Caki2 (cell line): ENCODE measurements at regions not wholly inside any gene's neighbourhood (a gene's known extent, or its start where the extent isn't known, plus 50 kb on each side); places are given as distances from the start of the nearest gene placed in this dataset.

Source experiments
- DNase-seq: peaks from one replicate; pipeline ENCODE4 v3.0.0-alpha.2; 2015; ENCODE audit warnings: low read depth
- in situ Hi-C: cut with HindIII; loops from 2 replicates; pipeline ENCODE4 v1.10.0; 2016; ENCODE audit warnings: low sequenced_read_pairs, low pct_unique_long_range_greater_than_20kb, mixed read lengths

DNA sequence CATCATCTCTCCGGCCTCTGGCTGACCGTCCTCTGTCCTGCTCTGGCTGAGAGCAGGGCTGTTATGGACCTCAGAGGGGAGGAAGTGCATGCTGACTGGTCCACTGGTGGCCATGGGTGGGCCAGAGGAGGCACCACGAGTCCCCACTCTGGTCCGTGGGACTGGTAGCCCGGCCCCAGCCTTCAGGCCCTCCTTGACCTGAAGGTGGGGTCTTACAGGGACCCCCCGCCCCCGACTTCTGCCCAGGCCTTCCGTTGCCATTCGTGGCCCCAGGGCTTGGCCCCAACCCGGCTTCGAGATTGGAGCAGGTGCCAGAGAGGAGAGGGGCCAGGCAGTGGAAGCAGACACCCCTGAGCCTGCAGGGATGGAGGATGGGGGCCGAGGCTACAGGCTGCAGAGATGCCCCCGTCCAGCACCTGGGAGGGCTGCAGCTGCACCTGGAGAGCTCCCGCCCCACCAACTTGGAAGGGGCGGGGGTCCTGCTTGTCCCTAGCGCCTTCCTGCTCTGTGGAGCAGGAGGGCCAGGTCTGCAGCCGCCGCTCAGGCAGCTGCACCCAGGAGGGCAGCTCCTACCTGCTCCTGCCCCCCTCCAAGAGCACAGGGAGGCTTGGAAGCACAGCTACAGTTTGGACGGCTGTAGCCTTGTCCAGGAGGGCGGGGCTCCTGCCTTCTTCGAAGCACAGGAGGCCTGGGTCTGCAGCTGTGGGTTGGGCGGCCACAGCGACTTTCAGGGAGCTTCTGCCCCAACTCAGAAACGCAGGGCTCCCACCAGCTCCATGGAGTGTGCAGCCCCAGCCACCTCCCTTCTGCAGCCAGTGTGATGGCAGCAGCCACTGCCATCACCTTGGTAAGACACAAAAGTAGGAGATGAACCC is 142.5 kb downstream of the KLF13 start:
- in situ Hi-C loops: no loop called here
- DNase-seq: no peak

DNA sequence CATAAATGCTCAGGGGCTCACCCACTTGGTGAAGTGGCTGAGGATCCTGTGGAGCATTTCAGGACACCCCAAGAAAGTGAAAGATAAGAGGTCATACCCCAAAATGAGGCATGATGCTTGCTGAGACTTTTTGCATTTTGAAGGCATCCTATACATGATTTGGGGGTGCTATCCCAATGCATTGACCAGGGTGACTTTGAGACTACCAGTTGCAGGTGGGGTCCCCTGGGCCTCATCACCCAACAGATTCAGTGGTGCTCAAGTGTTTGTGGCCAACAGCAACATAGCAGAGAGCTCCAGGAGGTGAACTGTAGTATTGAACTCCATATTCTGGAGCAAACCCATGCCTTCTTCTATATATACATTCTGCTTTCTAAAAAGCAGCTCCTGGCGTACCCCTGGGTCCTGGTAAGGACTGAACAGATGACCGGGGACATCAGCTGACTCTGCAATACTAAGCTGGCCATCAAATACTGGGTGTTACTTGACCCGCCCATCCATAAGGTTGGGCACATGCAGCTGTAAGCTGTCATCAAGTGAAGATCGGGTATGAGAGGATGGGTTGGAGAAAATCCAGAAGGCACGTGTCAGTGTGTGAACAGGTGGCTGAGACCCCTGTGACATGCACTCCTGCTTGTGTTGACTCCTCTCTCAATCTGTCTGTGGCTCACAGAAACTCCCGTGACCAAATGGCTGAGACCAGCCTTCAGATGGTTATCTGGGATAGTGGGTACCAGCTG is 143.3 kb downstream of the KLF13 start:
- DNase-seq: no peak
- in situ Hi-C loops: no loop called here

DNA sequence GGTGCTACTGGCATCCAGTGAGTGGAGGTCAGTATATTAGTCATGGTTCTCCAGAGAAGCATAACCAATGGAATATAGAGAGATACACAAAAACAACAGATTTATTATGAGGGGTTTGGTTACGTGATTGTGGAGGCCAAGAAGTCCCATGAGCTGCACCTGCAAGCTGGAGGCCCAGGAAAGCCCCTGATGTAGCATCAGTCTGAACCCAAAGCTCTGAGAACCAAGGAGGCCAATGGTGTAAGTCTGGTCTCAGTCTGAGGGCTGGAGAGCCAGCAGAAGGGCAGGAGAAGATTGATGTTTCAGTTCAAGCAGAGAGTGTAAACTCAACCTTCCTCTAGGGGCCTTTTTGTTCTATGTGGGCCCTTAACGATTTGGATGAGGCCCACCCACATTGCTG is 144.1 kb downstream of the KLF13 start:
- no peak for DNase-seq
- in situ Hi-C loops: no loop called here

DNA sequence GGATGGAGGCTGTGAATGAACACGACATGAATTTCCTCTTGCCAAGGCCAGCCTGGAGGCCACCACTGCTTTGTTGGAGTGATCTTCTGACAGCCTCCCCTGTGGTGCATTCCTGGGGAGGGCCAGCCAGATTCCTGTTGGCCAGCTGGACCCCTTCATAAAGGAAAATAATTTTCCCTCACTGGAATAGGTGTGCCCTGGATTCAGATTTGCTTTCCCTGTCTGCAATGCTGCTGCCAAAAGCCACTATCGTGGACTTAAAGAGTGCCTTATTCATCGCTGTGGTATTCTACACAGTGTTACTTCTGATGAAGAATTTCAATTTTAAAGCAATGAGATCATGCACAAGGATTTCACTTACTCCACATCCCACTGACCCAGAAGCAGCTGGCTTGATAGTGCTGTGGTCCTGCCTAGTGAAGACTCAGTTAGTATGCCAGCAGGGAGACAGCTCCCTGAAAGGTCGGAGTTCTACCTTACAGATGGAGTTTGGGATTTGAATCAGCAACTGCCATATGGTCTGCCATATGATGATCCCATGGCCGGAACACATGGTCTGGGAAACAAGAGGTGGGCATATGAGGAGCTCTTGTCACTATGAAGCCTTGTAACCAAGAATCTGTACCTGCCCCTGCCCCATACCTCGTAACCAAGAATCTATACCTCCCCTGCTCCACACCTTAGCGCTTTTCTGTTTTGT is 145.2 kb downstream of the KLF13 start:
- in situ Hi-C loops: no loop called here
- no peak for DNase-seq

DNA sequence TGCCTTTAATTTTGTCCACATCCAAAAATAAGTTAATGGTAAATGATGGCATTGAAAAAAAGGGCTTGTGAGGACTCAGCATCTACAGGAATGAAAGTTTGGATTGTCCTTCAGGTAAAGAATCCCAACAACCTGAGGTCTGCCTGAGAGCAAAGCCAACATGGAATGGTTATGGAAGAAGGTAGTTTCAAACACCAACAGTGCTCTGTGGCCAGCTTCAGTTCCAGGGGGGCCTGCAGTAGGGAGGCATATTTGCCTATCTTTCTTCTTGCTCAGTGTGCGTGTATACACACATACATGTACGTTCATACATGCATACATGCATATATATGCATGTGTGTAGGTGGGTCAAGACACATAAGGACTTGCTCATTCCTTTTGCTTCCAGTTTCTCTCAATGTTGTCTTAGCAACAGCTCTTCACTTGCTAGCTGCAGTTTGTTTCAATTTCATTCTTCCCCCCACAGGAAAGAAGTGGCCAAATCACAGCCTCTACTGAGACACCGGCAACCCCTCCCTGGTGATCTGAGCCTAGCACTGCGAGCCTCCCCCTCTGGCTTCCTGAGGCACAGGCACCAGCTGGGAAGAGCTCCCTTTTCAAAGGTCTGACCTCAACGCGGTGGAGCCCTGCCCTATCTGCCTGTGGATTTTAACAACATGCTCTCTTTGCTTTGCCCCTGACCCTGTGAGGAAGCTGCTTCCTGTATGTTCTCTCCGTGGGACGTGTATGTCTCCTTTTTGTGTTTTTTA is 146.2 kb downstream of the KLF13 start:
- no peak for DNase-seq
- in situ Hi-C loops: no loop called here

DNA sequence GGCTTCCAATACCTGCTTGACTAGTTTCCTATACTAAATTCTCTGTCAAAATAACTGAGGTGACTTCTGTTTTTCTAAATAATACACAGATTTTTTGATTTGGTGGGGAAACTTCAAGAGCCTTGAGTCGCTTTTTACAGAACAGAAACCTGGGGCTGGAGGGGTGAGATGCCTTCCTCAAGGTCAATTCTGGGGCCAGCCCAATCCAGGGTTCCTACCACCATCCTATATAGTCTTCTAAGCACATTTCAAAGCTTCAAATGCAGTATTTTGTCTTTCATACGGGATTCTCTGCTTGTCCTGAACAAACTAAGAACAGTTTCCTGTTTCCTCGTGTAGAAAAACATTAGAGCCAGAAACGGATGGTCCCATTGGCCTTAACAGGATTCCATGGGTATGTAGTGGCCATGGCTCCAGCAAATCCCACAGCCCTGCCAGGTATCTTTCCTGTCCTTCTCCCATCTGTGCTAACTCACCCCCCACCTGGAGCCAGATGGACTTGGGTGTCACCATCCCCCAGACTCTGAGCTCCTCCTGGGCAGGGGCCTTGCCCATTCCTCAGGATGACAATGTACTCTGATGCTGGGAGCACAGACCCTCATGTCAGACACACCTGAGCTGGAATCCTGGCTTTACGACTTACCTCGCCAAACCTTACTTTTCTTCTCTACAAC is 146.9 kb downstream of the KLF13 start:
- in situ Hi-C loops: no loop called here

DNA sequence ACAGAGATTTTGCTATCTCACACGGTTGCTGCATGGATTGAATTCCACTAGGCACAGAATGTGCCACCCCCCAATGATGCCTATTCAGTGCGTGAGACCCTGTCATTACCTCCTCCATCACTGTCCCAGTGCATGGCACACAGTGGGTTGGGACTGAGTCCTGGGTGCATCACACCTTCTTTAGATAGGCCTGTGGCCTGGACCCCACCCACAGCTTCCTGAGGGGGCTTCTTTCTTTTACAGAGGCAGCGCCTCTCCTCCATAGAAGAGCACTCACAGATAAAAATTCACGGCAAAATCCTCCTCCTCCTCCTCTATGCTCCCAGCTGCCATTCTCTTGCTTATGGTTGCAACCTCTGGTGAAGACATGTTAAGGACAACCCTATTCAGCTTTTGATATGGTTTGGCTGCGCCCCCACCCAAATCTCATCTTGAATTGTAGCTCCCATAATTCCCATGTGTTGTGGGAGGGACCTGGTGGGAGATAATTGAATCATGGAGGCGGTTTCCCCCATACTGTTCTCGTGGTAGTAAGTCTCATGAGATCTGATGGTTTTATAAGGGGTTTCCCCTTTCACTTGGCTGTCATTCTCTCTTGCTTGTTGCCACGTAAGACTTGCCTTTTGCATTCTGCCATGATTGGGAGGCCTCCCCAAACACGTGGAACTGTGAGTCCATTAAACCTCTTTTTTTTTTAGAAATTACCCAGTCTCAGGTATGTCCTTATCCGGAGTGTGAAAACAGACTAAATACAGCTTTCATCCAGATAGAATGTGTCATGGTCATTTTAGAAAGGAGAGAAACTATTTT is 147.6 kb downstream of the KLF13 start:
- in situ Hi-C loops: no loop called here
- no peak for DNase-seq

More for the DNA sequence above, 146.9 kb downstream of the KLF13 start:
- no peak for DNase-seq

DNA sequence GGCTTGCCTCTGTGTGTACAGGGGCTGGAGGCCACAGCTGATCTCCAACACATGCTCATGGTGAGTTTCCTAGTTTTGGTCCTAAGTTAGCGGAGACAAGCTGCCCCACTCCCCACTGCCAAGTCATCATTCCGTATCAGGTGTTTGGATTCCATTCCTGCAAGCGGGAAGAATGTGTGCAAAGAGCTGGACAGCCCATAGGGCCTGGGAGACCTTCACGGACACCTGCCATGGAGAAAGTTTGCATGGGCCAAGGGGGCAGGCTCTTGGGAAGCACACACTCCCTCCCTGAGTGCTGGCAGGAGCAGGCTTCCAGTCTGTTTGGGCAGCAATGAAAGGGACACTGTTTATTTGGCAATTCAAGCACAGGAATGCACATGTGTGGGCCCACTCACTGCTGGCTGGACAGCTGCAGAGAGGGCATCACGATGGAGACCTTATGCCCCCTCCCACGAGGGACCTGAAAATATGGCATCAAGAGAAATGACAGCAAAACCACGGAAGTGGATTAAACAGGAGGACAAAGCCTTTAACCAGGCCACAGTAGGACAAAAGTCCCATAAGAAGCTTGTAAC is 149.7 kb downstream of the KLF13 start:
- in situ Hi-C loops: no loop called here
- DNase-seq: no peak

DNA sequence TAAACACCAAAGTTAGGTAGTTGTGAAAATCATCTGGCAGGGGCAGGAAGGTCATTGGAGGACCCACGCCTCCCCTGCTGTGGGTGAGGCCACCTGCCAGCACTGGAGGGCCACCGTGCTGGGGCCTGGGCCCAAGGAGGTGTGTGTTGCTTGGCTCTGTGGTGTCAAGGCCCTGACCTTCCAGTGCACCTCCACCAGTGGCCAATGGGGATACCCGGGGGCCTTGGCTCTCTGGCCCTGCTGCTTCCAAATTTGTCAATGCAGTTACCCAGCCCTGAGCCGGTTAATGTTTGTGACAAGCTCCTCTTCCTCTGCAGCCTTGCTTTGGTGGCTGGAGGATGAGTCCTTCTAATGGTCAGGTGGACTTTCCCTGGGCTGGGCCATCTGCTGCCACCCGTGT is 150.2 kb downstream of the KLF13 start:
- in situ Hi-C loops: no loop called here
- no peak for DNase-seq

DNA sequence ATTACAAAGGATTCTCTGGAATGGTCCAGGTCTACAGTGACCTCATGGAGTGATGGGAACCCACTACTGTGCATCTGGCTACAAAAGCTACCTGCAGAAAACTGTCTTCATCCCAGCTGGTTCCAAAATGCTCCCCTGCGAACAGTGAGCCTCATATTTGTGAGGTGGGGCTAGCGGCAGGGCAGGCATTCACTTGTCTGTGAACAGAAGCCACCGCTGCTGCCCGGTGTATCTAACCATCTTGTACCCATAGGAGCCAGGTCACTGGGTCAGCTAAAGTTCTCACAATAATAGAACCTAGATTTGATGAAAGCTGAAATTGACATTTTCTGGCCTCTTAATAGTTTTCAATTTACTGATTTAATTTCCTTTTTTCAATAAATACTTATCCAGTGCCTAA is 150.7 kb downstream of the KLF13 start:
- in situ Hi-C loops: no loop called here
- DNase-seq: no peak

DNA sequence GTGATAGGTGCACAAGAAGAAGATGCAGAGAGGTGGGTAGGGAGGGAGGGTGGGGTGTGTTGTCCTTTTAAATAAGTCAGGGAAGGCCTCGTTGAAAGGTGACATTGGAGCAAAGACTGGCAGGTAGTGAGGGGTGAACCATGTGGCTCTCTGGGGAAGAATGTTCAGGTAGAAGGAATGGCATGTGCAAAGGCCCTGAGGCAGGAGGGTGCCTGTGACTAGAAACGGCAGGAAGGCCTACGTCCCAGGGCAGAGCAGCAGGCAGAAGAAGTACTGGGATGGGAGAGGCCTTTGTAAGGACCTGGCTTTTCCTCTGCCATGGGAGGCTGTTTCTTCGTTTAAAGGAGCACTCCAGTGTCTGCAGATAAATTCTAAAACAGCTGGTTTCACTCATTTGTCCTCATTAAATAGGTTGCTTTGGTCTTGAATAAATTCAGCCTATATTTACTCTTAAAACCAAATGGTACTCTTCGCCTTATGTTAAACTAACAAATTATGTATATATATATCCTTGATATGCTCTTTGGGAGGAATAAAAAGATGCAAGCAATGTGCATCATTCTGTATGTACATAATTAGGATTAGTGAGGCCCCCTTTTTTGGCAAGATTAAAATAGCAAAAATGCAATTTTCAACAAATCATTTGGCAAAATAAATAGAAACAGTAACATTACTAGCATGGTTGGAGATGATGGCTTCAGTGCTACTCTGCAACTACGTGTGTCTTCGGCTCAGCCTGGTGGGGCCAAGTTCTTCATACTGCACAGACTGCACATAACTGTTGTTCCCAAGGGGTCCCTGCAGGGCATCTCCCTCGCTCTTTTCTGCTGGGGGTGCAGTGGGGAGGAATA is 151.4 kb downstream of the KLF13 start:
- no peak for DNase-seq
- in situ Hi-C loops: no loop called here

DNA sequence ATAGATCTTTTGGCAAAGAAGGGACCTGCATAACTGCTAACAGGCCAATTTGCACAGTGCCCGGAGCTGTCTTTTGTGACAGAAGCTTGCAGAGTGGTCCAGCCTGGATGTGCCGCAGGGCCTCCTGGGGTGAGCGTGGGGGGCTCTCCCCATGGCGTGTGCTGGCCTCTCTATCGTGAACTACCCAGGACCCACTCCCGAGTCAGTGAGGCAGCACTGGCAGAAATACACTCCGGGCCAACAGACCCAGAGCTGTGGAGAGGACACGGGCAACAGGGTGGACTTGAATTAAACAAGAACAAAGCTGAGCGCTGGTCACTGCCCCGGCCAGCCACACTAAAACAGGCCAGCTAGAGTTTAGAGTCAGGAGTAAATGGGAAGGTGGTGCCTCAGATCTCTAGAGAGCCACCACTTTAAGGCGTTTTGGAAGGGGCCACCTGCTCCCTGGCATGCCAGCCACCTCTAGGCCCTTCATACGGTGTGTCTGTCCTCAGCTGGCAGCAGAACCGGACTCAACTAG is 152.1 kb downstream of the KLF13 start:
- in situ Hi-C loops: no loop called here
- DNase-seq: no peak

DNA sequence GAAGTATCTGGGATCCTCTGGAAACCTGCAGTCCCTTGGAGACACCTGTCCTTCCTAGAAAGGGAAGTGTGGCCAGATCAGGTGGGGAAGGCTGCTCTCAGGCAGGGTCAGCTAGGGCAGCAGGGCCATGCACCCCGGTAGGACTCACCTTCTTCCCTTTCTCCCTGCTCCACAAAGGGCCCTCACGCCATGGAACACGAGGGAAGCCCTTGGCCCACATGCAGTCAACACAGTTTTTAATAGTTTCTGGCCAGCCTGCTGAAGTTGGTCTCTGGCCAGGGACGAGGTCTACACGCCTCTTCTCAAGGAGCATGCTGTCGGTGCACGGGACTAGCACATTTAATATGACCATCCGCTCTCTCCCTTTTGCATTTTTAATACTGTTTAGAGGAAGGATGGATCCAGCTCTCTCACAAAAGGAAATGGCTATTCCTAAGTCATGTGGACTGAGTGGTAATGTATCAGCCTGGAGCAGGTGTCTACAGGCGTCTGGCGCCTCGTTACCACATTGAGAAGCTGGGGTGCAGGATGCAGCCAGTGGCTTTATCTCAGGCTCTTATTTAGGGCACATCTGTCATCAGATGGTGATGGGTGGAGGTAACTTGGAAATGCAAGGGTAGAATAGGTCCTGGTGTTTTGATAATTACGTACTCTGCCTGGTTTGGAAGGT is 153.9 kb downstream of the KLF13 start:
- DNase-seq: no peak
- in situ Hi-C loops: no loop called here

DNA sequence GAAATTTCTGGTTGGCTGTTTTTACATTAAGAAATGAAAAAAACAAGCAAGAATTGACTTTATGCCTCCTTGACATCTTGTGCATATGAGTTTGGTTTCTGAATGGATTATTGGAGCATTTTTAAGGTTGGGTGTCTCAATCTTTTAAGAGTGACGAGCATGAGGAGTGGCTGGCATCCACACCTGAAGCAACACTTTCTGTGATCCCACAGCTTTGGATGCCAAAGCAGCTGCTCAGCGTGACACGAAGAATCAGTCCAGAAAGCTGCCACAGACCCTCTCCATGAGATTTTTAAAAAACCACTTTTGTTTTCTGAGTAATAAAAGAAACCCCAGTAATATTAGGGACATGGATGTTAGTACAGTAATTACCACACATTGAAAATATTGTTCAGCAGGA is 154.5 kb downstream of the KLF13 start:
- no peak for DNase-seq
- in situ Hi-C loops: no loop called here

DNA sequence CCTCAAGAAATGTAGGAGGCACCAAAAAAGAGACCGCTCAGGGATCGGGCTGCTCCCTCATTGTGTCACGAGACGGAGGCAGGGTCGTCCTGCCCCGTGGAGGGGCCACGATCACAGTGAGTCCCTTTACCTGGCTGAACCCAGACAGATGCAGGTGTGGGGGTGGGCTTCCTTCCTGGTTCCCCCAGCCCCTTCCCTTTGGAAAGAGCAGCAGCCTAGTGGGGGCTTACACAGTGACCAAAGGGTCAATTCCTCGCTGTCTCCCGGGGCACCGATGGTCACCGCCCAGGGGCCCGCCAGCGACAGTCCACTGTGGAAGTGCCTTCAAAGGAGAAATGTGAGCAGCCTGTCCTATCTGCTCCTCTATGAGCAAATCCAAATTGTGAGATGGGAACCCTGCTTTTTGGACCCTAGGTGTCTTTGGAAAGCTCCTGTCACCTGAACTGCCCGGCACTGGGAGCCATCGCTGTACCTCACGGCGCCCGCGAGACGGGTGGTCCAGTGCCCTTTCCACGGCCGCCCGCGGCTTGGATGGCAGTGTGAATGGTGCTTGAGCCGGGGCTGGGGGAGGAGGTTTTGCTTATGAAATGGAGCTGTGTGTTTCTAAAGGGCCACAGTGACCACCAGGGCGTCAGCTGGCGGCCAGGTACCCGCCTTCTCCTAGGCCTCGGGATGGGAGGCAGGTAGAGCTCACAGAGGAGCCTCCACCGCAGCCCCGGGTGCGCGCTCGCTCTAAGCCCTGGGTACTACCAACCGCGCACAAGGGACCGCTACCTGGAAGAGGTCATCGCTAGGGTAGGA is 155.7 kb downstream of the KLF13 start:
- no peak for DNase-seq
- in situ Hi-C loops: no loop called here
